ENCODE measurements at regions not wholly inside any gene's neighbourhood (a gene's known extent, or its start where the extent isn't known, plus 50 kb on each side); places are given as distances from the start of the nearest gene placed in this dataset.

GRCh38 chr2:71901466-71901865 is 246.2 kb downstream of the CYP26B1 start:
- Histone ChIP-seq H2AFZ (ENCODE audit: control insufficient read depth, low read depth, low read length) (no peak overlapping the region), H3K27me3 (replicated peaks in 1 of 2; ENCODE audit: control insufficient read depth in 2 of 2, insufficient read depth in 2 of 2, low read length in 1 of 2) (no peaks in the 10 kb centered on the region; a peak in 1 of 4 replicates), H3K9ac (ENCODE audit: control insufficient read depth, insufficient read depth, low read length) (no peak overlapping the region), H3K79me2 (ENCODE audit: control insufficient read depth, insufficient read depth, low read length) (no peaks in the 10 kb centered on the region), H3K4me1 (ENCODE audit: control insufficient read depth, insufficient read depth, low read length) (no peaks in the 10 kb centered on the region), H3K36me3 (ENCODE audit: control insufficient read depth in 2 of 2, insufficient read depth in 2 of 2, low read length in 1 of 2) (no peaks in the 10 kb centered on the region), H3K9me3 (replicated peaks; ENCODE audit: control insufficient read depth, insufficient read depth, low read length) (no peaks in the 10 kb centered on the region), H3K4me2 (ENCODE audit: control insufficient read depth, insufficient read depth) (no peak overlapping the region), H3K27ac (ENCODE audit: control insufficient read depth, insufficient read depth) (no peak overlapping the region), H3K4me3 (no peak overlapping the region), H4K20me1 (ENCODE audit: control insufficient read depth, insufficient read depth) (no peaks in the 10 kb centered on the region)
- FAIRE-seq (no peak), DNase-seq (ENCODE audit: low read depth, low spot score) (no peak), ATAC-seq (no peak)
- ChIA-PET SMC1A (ENCODE audit: uncharacterized antibody, unreplicated experiment) (no interaction called here), POLR2A (no interaction called here), RAD21 (ENCODE audit: unreplicated experiment) (no interaction called here), CTCF (no interaction called here)
- no TSS peak for BruUV-seq (replicated peaks)
- in situ Hi-C loops (cut with MboI): no loop called here
- WGBS (ENCODE audit: insufficient coverage, insufficient replicate concordance, low lambda C conversion rate, missing lambda C conversion rate): 4% methylated on average over 1 of the region's 1 CpG
- TF ChIP-seq SMAD1 (IDR thresholded peaks at IDR 0.05; ENCODE audit: low read depth, partially characterized antibody) (no peak), TCF7 (IDR thresholded peaks at IDR 0.05; ENCODE audit: borderline replicate concordance) (no peak), ATF7 (IDR thresholded peaks at IDR 0.05; ENCODE audit: low read depth) (no peak), ELK1 (IDR thresholded peaks at IDR 0.05; ENCODE audit: low read depth, low read length) (no peak), RCOR1 (conservative IDR thresholded peaks at IDR 0.05; ENCODE audit: low read depth, low read length) (no peak), SREBF2 (IDR thresholded peaks at IDR 0.05; ENCODE audit: low read length) (no peak), ESRRA (IDR thresholded peaks at IDR 0.05; ENCODE audit: low read length) (no peak), RFX5 (IDR thresholded peaks at IDR 0.05; ENCODE audit: low read depth, low read length) (no peak)
- intact Hi-C loops (cut with micrococcal nuclease; ENCODE audit: unreplicated experiment): no loop called here

All from GM12878 (cell line).